ENCODE measurements at regions not wholly inside any gene's neighbourhood (a gene's known extent, or its start where the extent isn't known, plus 50 kb on each side); places are given as distances from the start of the nearest gene placed in this dataset.

- TF ChIP-seq CTCF (optimal IDR thresholded peaks at IDR 0.05 in 1 of 3, IDR thresholded peaks at IDR 0.05 in 1 of 3, conservative IDR thresholded peaks at IDR 0.05 in 1 of 3; ENCODE audit: extremely low read depth in 1 of 3, insufficient read depth in 2 of 3, low read length in 3 of 3) (no peak), EZH2 (IDR thresholded peaks at IDR 0.05; ENCODE audit: low read length) (no peak)
These were observed 571.2 kb downstream of the RAB28 start for GRCh38 chr4:12912896-12913418.

Data from keratinocyte (primary cell).